HG03469 (cell line): ENCODE measurements at regions not wholly inside any gene's neighbourhood (a gene's known extent, or its start where the extent isn't known, plus 50 kb on each side); places are given as distances from the start of the nearest gene placed in this dataset.

Source experiments
- ATAC-seq: cut with Tn5 transposase; IDR thresholded peaks from one replicate; pipeline ENCODE4 v1.9.1; 2021; ENCODE audit warnings: mild to moderate bottlenecking, moderate library complexity, moderate number of reproducible peaks; ENCODE audit not compliant: unreplicated experiment

GRCh38 chr11:112580864-112581263, 320.2 kb upstream of the PLET1 start:
- ATAC-seq, result no peak

- no peak for ATAC-seq
These were observed 321.1 kb upstream of the PLET1 start for GRCh38 chr11:112581747-112582146.

GRCh38 chr11:112582366-112582765, 321.7 kb upstream of the PLET1 start:
- no peak for ATAC-seq

GRCh38 chr11:112583261-112583893, 322.7 kb upstream of the PLET1 start:
- ATAC-seq, result peak; percentile 87

- ATAC-seq, result no peak
These were observed 324.0 kb upstream of the PLET1 start for GRCh38 chr11:112584672-112585071.

- no peak for ATAC-seq
These were observed 327.0 kb upstream of the PLET1 start for GRCh38 chr11:112587664-112588063.

GRCh38 chr11:112588252-112588694, 327.6 kb upstream of the PLET1 start:
- no peak for ATAC-seq

- ATAC-seq, result no peak
These were observed 328.5 kb upstream of the PLET1 start for GRCh38 chr11:112589155-112589554.

GRCh38 chr11:112590764-112591163, 330.1 kb upstream of the PLET1 start:
- no peak for ATAC-seq

- no peak for ATAC-seq
These were observed 332.8 kb upstream of the PLET1 start for GRCh38 chr11:112593440-112593839.

- no peak for ATAC-seq
These were observed 335.7 kb upstream of the PLET1 start for GRCh38 chr11:112596324-112596723.

GRCh38 chr11:112597286-112597790, 336.7 kb upstream of the PLET1 start:
- no peak for ATAC-seq

- no peak for ATAC-seq
These were observed 338.6 kb upstream of the PLET1 start for GRCh38 chr11:112599265-112599664.

GRCh38 chr11:112599856-112600533, 339.3 kb upstream of the PLET1 start:
- ATAC-seq, result no peak

- ATAC-seq, result no peak
These were observed 344.5 kb upstream of the PLET1 start for GRCh38 chr11:112605093-112605666.

GRCh38 chr11:112606656-112607055, 346.0 kb upstream of the PLET1 start:
- ATAC-seq, result no peak

GRCh38 chr11:112608509-112608908, 347.8 kb upstream of the PLET1 start:
- ATAC-seq, result no peak

- no peak for ATAC-seq
These were observed 349.8 kb upstream of the PLET1 start for GRCh38 chr11:112610494-112610893.

- no peak for ATAC-seq
These were observed 350.0 kb upstream of the NCAM1 start for GRCh38 chr11:112610996-112611750.

GRCh38 chr11:112611771-112612170, 349.4 kb upstream of the NCAM1 start:
- no peak for ATAC-seq

GRCh38 chr11:112612250-112612849, 348.9 kb upstream of the NCAM1 start:
- ATAC-seq, result no peak
